HG03095 (cell line): ENCODE measurements at regions not wholly inside any gene's neighbourhood (a gene's known extent, or its start where the extent isn't known, plus 50 kb on each side); places are given as distances from the start of the nearest gene placed in this dataset.

Experiments
- ATAC-seq: cut with Tn5 transposase; IDR thresholded peaks from one replicate; pipeline ENCODE4 v1.9.1; 2021; ENCODE audit warnings: moderate library complexity; ENCODE audit not compliant: unreplicated experiment

GRCh38 chr9:20015427-20015931 lies 226.6 kb upstream of the SLC24A2 start:
- no peak for ATAC-seq

GRCh38 chr9:20014168-20014567 lies 225.3 kb upstream of the SLC24A2 start:
- no peak for ATAC-seq

GRCh38 chr9:20012232-20012631 lies 223.4 kb upstream of the SLC24A2 start:
- no peak for ATAC-seq

- ATAC-seq: no peak
Measured at GRCh38 chr9:20009606-20010005, 220.8 kb upstream of the SLC24A2 start.

GRCh38 chr9:20002011-20002410 lies 213.2 kb upstream of the SLC24A2 start:
- ATAC-seq: no peak

GRCh38 chr9:20001058-20001457 lies 212.2 kb upstream of the SLC24A2 start:
- no peak for ATAC-seq

GRCh38 chr9:19999491-20000057 lies 210.7 kb upstream of the SLC24A2 start:
- ATAC-seq: peak; percentile 86

- peak; percentile 40 for ATAC-seq
Measured at GRCh38 chr9:19998823-19999455, 210.1 kb upstream of the SLC24A2 start.

GRCh38 chr9:19998153-19998552 lies 209.3 kb upstream of the SLC24A2 start:
- no peak for ATAC-seq

- no peak for ATAC-seq
Measured at GRCh38 chr9:19995619-19996018, 206.8 kb upstream of the SLC24A2 start.

- ATAC-seq: no peak
Measured at GRCh38 chr9:19994296-19994695, 205.5 kb upstream of the SLC24A2 start.

- no peak for ATAC-seq
Measured at GRCh38 chr9:19992556-19992955, 203.7 kb upstream of the SLC24A2 start.

- no peak for ATAC-seq
Measured at GRCh38 chr9:19989213-19989612, 200.4 kb upstream of the SLC24A2 start.

GRCh38 chr9:19988281-19988680 lies 199.4 kb upstream of the SLC24A2 start:
- no peak for ATAC-seq

- ATAC-seq: no peak
Measured at GRCh38 chr9:19985081-19985480, 196.2 kb upstream of the SLC24A2 start.

- peak; percentile 69 for ATAC-seq
Measured at GRCh38 chr9:19976226-19976625, 187.4 kb upstream of the SLC24A2 start.

- ATAC-seq: no peak
Measured at GRCh38 chr9:19975499-19975898, 186.7 kb upstream of the SLC24A2 start.

- ATAC-seq: no peak
Measured at GRCh38 chr9:19969721-19970120, 180.9 kb upstream of the SLC24A2 start.

GRCh38 chr9:19967888-19968459 lies 179.1 kb upstream of the SLC24A2 start:
- no peak for ATAC-seq

- no peak for ATAC-seq
Measured at GRCh38 chr9:19967216-19967887, 178.5 kb upstream of the SLC24A2 start.

GRCh38 chr9:19965336-19965735 lies 176.5 kb upstream of the SLC24A2 start:
- ATAC-seq: no peak

GRCh38 chr9:19947996-19948395 lies 159.2 kb upstream of the SLC24A2 start:
- no peak for ATAC-seq
